C4-2B (cell line): ENCODE measurements at regions not wholly inside any gene's neighbourhood (a gene's known extent, or its start where the extent isn't known, plus 50 kb on each side); places are given as distances from the start of the nearest gene placed in this dataset.

Experiments used
- H3K27ac ChIP-seq: fragments of 450-650 bp; 2 replicates; pipeline ENCODE4 v1.5.1; 2017
- ZFX ChIP-seq: fragments of 450-650 bp; IDR thresholded peaks from 2 replicates; pipeline ENCODE4 v1.6.1; 2017
- TF ChIP-seq, protein P1 (sequence below): fragments of 450-650 bp; conservative IDR thresholded peaks from 2 replicates; pipeline ENCODE4 v1.5.1; 2017; ENCODE audit warnings: mild to moderate bottlenecking

- no peak overlapping the region for H3K27ac ChIP-seq
- no peak for TF ChIP-seq ZFX
- TF ChIP-seq, protein P1, sequence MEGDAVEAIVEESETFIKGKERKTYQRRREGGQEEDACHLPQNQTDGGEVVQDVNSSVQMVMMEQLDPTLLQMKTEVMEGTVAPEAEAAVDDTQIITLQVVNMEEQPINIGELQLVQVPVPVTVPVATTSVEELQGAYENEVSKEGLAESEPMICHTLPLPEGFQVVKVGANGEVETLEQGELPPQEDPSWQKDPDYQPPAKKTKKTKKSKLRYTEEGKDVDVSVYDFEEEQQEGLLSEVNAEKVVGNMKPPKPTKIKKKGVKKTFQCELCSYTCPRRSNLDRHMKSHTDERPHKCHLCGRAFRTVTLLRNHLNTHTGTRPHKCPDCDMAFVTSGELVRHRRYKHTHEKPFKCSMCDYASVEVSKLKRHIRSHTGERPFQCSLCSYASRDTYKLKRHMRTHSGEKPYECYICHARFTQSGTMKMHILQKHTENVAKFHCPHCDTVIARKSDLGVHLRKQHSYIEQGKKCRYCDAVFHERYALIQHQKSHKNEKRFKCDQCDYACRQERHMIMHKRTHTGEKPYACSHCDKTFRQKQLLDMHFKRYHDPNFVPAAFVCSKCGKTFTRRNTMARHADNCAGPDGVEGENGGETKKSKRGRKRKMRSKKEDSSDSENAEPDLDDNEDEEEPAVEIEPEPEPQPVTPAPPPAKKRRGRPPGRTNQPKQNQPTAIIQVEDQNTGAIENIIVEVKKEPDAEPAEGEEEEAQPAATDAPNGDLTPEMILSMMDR, result no peak
These were observed 196.9 kb upstream of the ALG10 start for GRCh38 chr12:33825442-33825841.

GRCh38 chr12:33825986-33826602 is 196.2 kb upstream of the ALG10 start:
- H3K27ac ChIP-seq, result no peak overlapping the region
- TF ChIP-seq ZFX, result no peak
- TF ChIP-seq, protein P1, result no peak

GRCh38 chr12:33828326-33828725 is 194.0 kb upstream of the ALG10 start:
- TF ChIP-seq, protein P1, result no peak
- no peak for TF ChIP-seq ZFX
- no peak overlapping the region for H3K27ac ChIP-seq

DNA sequence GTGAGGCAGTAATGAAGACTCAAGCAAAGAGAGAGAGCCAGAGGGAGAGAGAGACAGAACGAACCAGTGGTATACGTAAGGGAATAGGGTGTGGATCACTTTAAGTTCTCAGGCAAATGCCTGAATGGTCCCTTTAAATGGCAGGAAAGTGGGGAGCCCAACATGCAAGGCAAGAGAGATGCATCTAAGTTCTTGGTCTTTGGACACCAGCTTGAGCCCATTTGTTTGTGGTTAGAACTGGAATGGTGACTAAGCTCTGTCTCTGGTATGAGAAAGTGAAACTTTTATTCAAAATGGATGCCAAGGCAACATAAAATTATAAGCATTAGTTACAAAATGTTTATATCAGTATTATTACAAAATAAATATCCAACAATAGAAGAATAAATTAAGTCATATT is 192.2 kb upstream of the ALG10 start:
- no peak for TF ChIP-seq ZFX
- TF ChIP-seq, protein P1, result no peak
- no peak overlapping the region for H3K27ac ChIP-seq

DNA sequence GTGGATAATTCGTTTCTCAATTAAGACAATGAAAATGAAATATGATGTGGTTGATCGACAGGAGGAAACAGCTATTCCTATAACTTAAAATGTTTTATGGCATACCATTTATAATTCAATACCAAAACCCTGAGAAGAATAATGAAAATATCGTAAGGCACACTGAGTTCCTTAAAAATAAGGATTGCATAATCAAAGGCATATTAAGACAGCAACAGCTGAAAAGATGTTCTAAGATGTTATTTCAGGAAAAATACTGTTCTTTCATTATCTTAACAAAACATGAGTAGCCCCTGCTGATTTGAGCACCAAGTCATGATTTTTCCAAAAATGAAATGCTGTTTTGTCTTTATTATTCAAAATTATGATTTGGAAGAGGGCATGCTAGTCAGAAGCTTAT is 189.4 kb upstream of the ALG10 start:
- no peak overlapping the region for H3K27ac ChIP-seq
- TF ChIP-seq, protein P1, result no peak
- TF ChIP-seq ZFX, result no peak

DNA sequence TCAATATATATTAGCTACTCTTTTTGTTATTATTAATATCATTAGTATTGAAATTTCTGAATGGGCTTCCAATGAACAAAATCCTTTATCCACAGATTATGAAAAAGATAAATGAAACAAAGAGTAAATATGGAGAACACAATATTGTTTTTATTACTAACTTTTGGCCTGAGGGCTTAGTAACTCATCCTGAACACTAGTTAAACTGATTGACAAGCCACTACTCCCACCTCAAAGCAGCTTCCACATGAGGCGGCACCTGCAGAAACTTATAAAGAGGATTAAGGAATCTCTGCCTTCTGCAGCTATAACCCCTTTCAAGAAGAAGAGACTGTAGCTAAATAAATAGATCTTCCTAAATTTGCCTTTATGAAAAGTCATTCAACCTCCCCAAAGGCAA is 187.6 kb upstream of the ALG10 start:
- no peak for TF ChIP-seq ZFX
- TF ChIP-seq, protein P1, result no peak

DNA sequence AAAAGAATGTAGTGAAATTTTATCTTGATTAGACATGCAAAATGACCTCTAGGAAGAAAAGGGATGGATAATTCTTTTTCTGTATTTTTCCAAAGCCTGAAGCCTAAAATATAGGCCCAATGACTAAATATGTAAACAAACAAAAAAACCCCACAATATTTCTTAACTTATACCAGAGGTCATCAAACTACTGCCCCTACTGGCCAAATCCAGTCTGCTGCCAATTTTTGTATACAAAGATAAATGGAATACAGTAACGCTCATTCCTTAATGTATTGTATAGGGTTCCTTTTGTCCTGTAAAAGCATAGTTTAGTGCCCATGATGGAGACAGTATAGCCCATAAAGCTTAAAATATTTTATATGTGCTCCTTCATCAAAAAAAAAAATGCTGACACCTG is 145.7 kb upstream of the ALG10 start:
- no peak overlapping the region for H3K27ac ChIP-seq
- TF ChIP-seq, protein P1, result peak; percentile 68
- TF ChIP-seq ZFX, result no peak

More for the DNA sequence above, 187.6 kb upstream of the ALG10 start:
- no peak overlapping the region for H3K27ac ChIP-seq
